Liver (tissue), 8 donors: ENCODE measurements at regions not wholly inside any gene's neighbourhood (a gene's known extent, or its start where the extent isn't known, plus 50 kb on each side); places are given as distances from the start of the nearest gene placed in this dataset.

ENCODE experiments used
- DNase-seq: peaks from one replicate; pipeline ENCODE4 v3.0.0-alpha.2; 2017; ENCODE audit warnings: low spot score
- H3K27ac ChIP-seq, 2 donors: one replicate each; pipeline ENCODE4 v1.7.0; 2013; ENCODE audit warnings: inconsistent platforms in 2 of 2, low read length in 2 of 2, control low read depth in 1 of 2, low read depth in 1 of 2, mild to moderate bottlenecking in 1 of 2
- H3K27me3 ChIP-seq, 4 donors: one replicate each; pipeline versions ENCODE4 v1.6.1 to v1.7.0; 2013; ENCODE audit warnings: low read length in 3 of 4, inconsistent platforms in 1 of 4, mild to moderate bottlenecking in 1 of 4, moderate library complexity in 1 of 4; ENCODE audit not compliant: control insufficient read depth in 4 of 4, insufficient read depth in 4 of 4
- H3K36me3 ChIP-seq, 4 donors: one replicate each; pipeline versions ENCODE4 v1.6.1 to v1.7.0; 2013; ENCODE audit warnings: low read length in 3 of 4, mild to moderate bottlenecking in 3 of 4, low read depth in 1 of 4, moderate library complexity in 1 of 4; ENCODE audit not compliant: control insufficient read depth in 4 of 4, insufficient read depth in 3 of 4
- H3K4me1 ChIP-seq, 4 donors: one replicate each; pipeline versions ENCODE4 v1.6.1 to v1.7.0; 2013; ENCODE audit warnings: low read length in 3 of 4, mild to moderate bottlenecking in 3 of 4, moderate library complexity in 1 of 4; ENCODE audit not compliant: control insufficient read depth in 4 of 4, insufficient read depth in 4 of 4
- H3K4me3 ChIP-seq, 3 donors: one replicate each; pipeline versions ENCODE4 v1.6.1 to v1.7.0; 2013; ENCODE audit warnings: low read length in 3 of 3, control low read depth in 1 of 3, low read depth in 1 of 3, mild to moderate bottlenecking in 1 of 3
- H3K9ac ChIP-seq, 2 donors: one replicate each; pipeline ENCODE4 v1.7.0; 2013; ENCODE audit warnings: low read length in 2 of 2, mild to moderate bottlenecking in 2 of 2, moderate library complexity in 2 of 2, control low read depth in 1 of 2, low read depth in 1 of 2
- H3K9me3 ChIP-seq, 4 donors: one replicate each; pipeline versions ENCODE4 v1.6.1 to v1.7.0; 2013; ENCODE audit warnings: low read length in 3 of 4; ENCODE audit not compliant: control insufficient read depth in 4 of 4
- EGR1 ChIP-seq, 2 donors: IDR thresholded peaks; 2 replicates each; pipeline ENCODE4 v1.6.1; 2016 to 2018; ENCODE audit warnings: antibody characterized with exemption in 2 of 2, low read depth in 2 of 2
- FOXA1 ChIP-seq: IDR thresholded peaks from 2 replicates; pipeline ENCODE4 v1.6.1; 2016; ENCODE audit warnings: antibody characterized with exemption
- GABPA ChIP-seq, 2 donors: IDR thresholded peaks in 1 of 2; conservative IDR thresholded peaks in 1 of 2; 2 replicates each; pipeline ENCODE4 v1.6.1; 2016; ENCODE audit warnings: antibody characterized with exemption in 2 of 2, mild to moderate bottlenecking in 1 of 2, moderate library complexity in 1 of 2
- HNF4A ChIP-seq, 2 donors: conservative IDR thresholded peaks; 2 replicates each; pipeline ENCODE4 v1.6.1; 2016; ENCODE audit warnings: antibody characterized with exemption in 2 of 2, mild to moderate bottlenecking in 2 of 2
- HNF4G ChIP-seq: IDR thresholded peaks from 2 replicates; pipeline ENCODE4 v1.6.1; 2016; ENCODE audit warnings: antibody characterized with exemption
- RAD21 ChIP-seq, 2 donors: IDR thresholded peaks; 2 replicates each; pipeline ENCODE4 v1.6.1; 2016; ENCODE audit warnings: antibody characterized with exemption in 2 of 2, mild to moderate bottlenecking in 2 of 2
- RXRA ChIP-seq, 2 donors: IDR thresholded peaks; 2 replicates each; pipeline ENCODE4 v1.6.1; 2017 to 2018; ENCODE audit warnings: antibody characterized with exemption in 2 of 2, mild to moderate bottlenecking in 1 of 2
- SP1 ChIP-seq: IDR thresholded peaks from 2 replicates; pipeline ENCODE4 v1.6.1; 2018; ENCODE audit warnings: antibody characterized with exemption, mild to moderate bottlenecking
- TAF1 ChIP-seq: conservative IDR thresholded peaks from 2 replicates; pipeline ENCODE4 v1.6.1; 2016; ENCODE audit warnings: antibody characterized with exemption, mild to moderate bottlenecking
- WGBS: extraction: QIAGEN DNeasy Blood & Tissue Kit; methylation state at CpG from one replicate; pipeline ENCODE4 v1.1.7; 2013; 5-methylcytosine and 5-hydroxymethylcytosine counted together
- TF ChIP-seq, protein P1 (sequence below): fragments of 150-350 bp; IDR thresholded peaks from 2 replicates; pipeline ENCODE4 v1.5.1; 2017; ENCODE audit warnings: improper control_type of control experiment, low read depth, low read length; ENCODE audit not compliant: missing input control
- TF ChIP-seq, protein P2 (sequence below): IDR thresholded peaks from 2 replicates; pipeline ENCODE4 v1.6.1; 2016; ENCODE audit warnings: antibody characterized with exemption
- TF ChIP-seq, protein P3 (sequence below): IDR thresholded peaks from 2 replicates; pipeline ENCODE4 v1.6.1; 2016; ENCODE audit warnings: antibody characterized with exemption
- donor health status: healthy.
- donor health status: healthy.
- donor health status: healthy.
- donor health status: healthy.
- donor health status: healthy.

DNA sequence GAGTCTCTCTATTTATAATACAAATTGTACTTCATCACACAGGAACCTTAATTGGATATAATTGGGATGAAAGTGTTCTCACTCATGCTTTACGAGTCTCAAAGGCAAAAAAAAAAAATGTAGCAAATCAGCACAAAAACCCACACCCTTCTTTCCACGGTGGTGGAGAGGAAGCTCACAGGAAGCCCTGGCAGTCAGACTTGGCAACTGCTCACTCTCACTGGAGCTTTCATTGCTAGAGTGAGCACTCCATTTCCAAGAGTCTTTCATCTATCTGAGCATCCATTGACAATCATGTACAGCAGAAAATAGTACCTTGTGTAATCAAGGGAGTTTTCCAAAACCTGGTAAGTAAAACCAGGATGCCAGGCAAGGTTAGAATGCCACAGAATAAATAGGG, 2159.4 kb upstream of the AGA start:
- TF ChIP-seq FOXA1 (no peak), RXRA (IDR thresholded peaks at IDR 0.05) (no peak), HNF4G (no peak), SP1 (no peak), HNF4A (conservative IDR thresholded peaks at IDR 0.05) (no peak)
- TF ChIP-seq, protein P1, sequence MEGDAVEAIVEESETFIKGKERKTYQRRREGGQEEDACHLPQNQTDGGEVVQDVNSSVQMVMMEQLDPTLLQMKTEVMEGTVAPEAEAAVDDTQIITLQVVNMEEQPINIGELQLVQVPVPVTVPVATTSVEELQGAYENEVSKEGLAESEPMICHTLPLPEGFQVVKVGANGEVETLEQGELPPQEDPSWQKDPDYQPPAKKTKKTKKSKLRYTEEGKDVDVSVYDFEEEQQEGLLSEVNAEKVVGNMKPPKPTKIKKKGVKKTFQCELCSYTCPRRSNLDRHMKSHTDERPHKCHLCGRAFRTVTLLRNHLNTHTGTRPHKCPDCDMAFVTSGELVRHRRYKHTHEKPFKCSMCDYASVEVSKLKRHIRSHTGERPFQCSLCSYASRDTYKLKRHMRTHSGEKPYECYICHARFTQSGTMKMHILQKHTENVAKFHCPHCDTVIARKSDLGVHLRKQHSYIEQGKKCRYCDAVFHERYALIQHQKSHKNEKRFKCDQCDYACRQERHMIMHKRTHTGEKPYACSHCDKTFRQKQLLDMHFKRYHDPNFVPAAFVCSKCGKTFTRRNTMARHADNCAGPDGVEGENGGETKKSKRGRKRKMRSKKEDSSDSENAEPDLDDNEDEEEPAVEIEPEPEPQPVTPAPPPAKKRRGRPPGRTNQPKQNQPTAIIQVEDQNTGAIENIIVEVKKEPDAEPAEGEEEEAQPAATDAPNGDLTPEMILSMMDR = no peak
- Histone ChIP-seq H3K9ac (no peak overlapping the region), H3K4me3 (no peak overlapping the region), H3K27ac (no peak overlapping the region), H3K4me1 (no peaks in the 10 kb centered on the region), H3K9me3 (no peaks in the 10 kb centered on the region), H3K36me3 (no peaks in the 10 kb centered on the region), H3K27me3 (no peaks in the 10 kb centered on the region)
- 36% methylated on average over 2 of the region's 2 CpGs for WGBS
- DNase-seq = no peak

DNA sequence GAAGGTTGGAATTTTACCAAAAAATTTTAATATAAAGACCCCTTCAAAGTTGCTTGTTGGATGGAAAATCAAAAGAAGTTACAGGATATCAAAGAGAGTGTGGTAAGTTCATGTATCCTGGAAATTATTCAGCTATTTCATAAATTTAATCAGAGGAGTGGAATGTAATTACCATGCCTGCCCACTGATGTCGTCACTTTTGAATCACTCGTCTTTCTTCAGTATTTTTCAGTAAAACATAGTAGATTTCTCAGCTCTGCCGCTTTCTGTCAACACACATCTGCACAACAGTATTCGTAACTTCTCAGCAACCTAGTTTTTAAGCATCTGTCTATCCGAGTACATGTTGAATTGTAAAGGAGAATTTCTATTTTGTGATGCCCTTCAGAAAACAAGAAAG, 2163.0 kb upstream of the AGA start:
- DNase-seq = no peak
- H3K27me3 ChIP-seq = no peaks in the 10 kb centered on the region
- TF ChIP-seq TAF1 = no peak
- no peak for TF ChIP-seq GABPA (IDR thresholded peaks at IDR 0.05 in 1 of 2, conservative IDR thresholded peaks at IDR 0.05 in 1 of 2)
- no peak for TF ChIP-seq SP1
- TF ChIP-seq, protein P2, sequence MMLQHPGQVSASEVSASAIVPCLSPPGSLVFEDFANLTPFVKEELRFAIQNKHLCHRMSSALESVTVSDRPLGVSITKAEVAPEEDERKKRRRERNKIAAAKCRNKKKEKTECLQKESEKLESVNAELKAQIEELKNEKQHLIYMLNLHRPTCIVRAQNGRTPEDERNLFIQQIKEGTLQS = no peak
- no peak overlapping the region for H3K9ac ChIP-seq
- H3K9me3 ChIP-seq = no peaks in the 10 kb centered on the region
- 76% methylated on average over 5 of the region's 5 CpGs for WGBS
- H3K4me1 ChIP-seq = no peaks in the 10 kb centered on the region
- H3K36me3 ChIP-seq = no peaks in the 10 kb centered on the region
- H3K4me3 ChIP-seq = no peak overlapping the region
- no peak overlapping the region for H3K27ac ChIP-seq

DNA sequence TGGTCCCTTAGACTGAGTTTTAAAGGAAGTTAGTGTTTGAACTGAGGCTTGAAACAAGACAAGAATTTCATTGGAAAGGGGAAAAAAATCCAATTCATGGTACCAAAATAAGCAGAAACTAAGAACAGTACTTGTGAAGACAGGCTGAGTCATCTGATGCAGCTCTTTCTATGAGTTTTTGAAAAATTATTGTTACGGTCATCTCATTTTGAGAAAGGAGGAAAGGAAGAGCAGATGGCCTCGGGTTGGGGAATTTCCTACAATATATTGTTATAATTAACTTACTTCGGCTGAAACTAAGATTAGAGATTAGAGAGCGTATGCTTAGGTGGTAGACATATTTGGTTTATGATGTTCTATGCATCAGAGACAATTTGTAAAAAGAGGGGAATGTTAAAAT, 2164.8 kb upstream of the AGA start:
- Histone ChIP-seq H3K9me3 (no peaks in the 10 kb centered on the region), H3K27ac (no peak overlapping the region), H3K4me3 (no peak overlapping the region), H3K36me3 (no peaks in the 10 kb centered on the region), H3K27me3 (no peaks in the 10 kb centered on the region), H3K4me1 (no peaks in the 10 kb centered on the region), H3K9ac (no peak overlapping the region)
- 71% methylated on average over 4 of the region's 4 CpGs for WGBS
- no peak for DNase-seq
- TF ChIP-seq EGR1 (IDR thresholded peaks at IDR 0.05; ENCODE audit: low read depth in 2 of 2) (no peak), HNF4G (no peak), SP1 (no peak), RXRA (IDR thresholded peaks at IDR 0.05) (no peak), GABPA (IDR thresholded peaks at IDR 0.05 in 1 of 2, conservative IDR thresholded peaks at IDR 0.05 in 1 of 2) (no peak), RAD21 (IDR thresholded peaks at IDR 0.05) (no peak), FOXA1 (no peak)
- TF ChIP-seq, protein P1 = no peak
- TF ChIP-seq, protein P3, sequence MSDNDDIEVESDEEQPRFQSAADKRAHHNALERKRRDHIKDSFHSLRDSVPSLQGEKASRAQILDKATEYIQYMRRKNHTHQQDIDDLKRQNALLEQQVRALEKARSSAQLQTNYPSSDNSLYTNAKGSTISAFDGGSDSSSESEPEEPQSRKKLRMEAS = no peak
